ENCODE measurements at regions not wholly inside any gene's neighbourhood (a gene's known extent, or its start where the extent isn't known, plus 50 kb on each side); places are given as distances from the start of the nearest gene placed in this dataset.
"Not testable (repeated sequence)": the region's sequence is repeated elsewhere in the genome, so short reads cannot be mapped to it uniquely, and the experiment has no call there.

DNA sequence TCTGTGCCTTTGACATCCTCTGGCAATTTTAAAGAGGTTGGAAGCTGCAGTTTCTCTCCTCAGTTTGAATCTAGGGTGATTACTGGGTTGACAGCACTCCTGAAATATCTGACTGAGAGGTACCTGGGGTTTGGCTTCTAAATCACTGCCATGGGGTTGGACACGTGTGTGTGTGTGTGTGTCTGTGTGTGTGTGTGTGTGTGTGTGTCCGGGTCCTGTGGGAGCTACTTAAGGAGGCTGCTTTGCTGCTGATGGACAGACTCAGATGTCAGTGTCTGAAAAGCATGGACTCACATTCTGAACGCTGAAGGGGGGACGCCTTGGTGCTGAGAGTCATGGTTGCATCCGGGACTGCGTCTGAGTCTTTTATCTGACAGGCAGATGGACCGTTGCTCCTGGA is 299.1 kb upstream of the SFSWAP start:
- H3K27ac Mint-ChIP-seq; H3K4me3 Mint-ChIP-seq; H3K36me3 Mint-ChIP-seq; H3K9me3 Mint-ChIP-seq (ENCODE audit: low read depth); H3K27me3 Mint-ChIP-seq; H3K4me1 Mint-ChIP-seq (ENCODE audit: low read depth): not testable (repeated sequence)

- Mint-ChIP-seq H3K27me3 (peaks cover 3% of the 10 kb centered on the region), H3K4me3 (no peak overlapping the region), H3K27ac (no peak overlapping the region), H3K4me1 (ENCODE audit: low read depth) (no peaks in the 10 kb centered on the region), H3K9me3 (ENCODE audit: low read depth) (no peaks in the 10 kb centered on the region), H3K36me3 (no peaks in the 10 kb centered on the region)
Measured at GRCh38 chr12:131413006-131413405, 297.9 kb upstream of the SFSWAP start.

GRCh38 chr12:131413471-131413870 is 297.4 kb upstream of the SFSWAP start:
- no peaks in the 10 kb centered on the region for H3K4me1 Mint-ChIP-seq (ENCODE audit: low read depth)
- no peak overlapping the region for H3K27ac Mint-ChIP-seq
- H3K4me3 Mint-ChIP-seq, result no peak overlapping the region
- no peaks in the 10 kb centered on the region for H3K36me3 Mint-ChIP-seq
- H3K27me3 Mint-ChIP-seq, result peaks cover 3% of the 10 kb centered on the region
- no peaks in the 10 kb centered on the region for H3K9me3 Mint-ChIP-seq (ENCODE audit: low read depth)

- H3K4me3 Mint-ChIP-seq; H3K4me1 Mint-ChIP-seq (ENCODE audit: low read depth); H3K27ac Mint-ChIP-seq; H3K9me3 Mint-ChIP-seq (ENCODE audit: low read depth); H3K27me3 Mint-ChIP-seq; H3K36me3 Mint-ChIP-seq: not testable (repeated sequence)
Measured at GRCh38 chr12:131414155-131414922, 296.6 kb upstream of the SFSWAP start.

DNA sequence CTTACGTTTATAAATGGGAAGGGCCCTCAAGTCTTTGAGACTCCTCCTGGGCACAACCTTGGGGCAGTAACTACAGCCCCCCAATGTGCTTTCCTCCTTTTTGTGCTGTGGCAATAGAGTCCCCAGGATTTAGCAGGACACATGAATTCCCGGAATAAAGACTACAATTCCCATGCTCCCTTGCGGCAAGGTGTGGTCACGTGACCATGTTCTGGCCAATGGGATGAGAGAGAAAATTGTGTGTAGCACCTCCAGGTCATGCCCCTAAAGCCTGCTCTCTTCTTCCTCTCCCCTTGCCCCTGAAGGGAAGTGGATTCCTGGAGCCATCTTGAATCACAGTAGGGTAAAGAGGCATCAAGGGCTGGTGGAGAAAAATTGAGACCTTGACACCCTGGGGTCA is 295.1 kb upstream of the SFSWAP start:
- H3K36me3 Mint-ChIP-seq, result no peaks in the 10 kb centered on the region
- peaks cover 3% of the 10 kb centered on the region for H3K27me3 Mint-ChIP-seq
- no peaks in the 10 kb centered on the region for H3K4me1 Mint-ChIP-seq (ENCODE audit: low read depth)
- H3K9me3 Mint-ChIP-seq (ENCODE audit: low read depth), result no peaks in the 10 kb centered on the region
- H3K27ac Mint-ChIP-seq, result no peak overlapping the region
- H3K4me3 Mint-ChIP-seq, result no peak overlapping the region

DNA sequence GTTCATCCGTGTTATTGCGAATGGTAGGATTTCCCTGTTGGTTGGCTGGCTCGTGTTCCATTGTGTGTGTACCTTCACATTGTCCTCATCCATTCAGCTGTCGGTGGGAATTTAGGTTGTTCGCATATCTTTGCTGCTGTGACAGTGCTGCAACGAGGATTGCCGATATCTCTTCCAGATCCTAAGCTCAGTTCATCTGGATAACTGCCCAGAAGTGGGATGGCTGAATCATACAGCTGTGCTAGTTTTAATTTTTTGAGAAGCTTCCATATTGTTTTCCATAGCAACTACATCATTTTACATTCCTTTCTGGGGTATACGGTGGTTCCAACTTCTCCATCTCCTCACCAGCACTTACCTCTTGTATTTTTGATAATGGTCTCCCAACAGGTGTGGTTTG is 292.8 kb upstream of the SFSWAP start:
- no peak overlapping the region for H3K4me3 Mint-ChIP-seq
- H3K36me3 Mint-ChIP-seq, result no peaks in the 10 kb centered on the region
- H3K9me3 Mint-ChIP-seq (ENCODE audit: low read depth), result no peaks in the 10 kb centered on the region
- no peaks in the 10 kb centered on the region for H3K4me1 Mint-ChIP-seq (ENCODE audit: low read depth)
- H3K27me3 Mint-ChIP-seq, result peaks cover 1% of the 10 kb centered on the region
- H3K27ac Mint-ChIP-seq, result no peak overlapping the region

DNA sequence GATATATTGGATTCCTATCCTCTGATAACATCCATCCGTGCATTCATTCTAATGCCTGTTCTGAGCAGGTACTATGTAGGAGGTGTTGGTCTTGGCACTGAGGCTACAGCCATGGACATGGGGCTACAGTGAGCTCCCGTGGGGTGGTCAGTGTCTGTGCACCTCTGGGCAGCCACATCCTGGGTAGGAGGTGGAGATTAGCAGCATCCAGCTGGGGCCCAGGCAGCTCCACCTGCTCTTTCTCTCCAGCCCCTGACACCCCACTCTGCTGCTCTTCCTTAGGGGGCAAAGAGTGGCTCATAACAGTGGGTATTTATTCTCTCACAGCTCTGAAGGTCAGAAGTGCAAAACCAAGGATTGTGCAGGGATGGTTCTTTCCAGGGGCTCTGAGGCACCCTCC is 292.0 kb upstream of the SFSWAP start:
- Mint-ChIP-seq H3K36me3 (no peaks in the 10 kb centered on the region), H3K27ac (no peak overlapping the region), H3K27me3 (peaks cover 1% of the 10 kb centered on the region), H3K4me3 (no peak overlapping the region), H3K9me3 (ENCODE audit: low read depth) (peaks cover under 1% of the 10 kb centered on the region), H3K4me1 (ENCODE audit: low read depth) (no peaks in the 10 kb centered on the region)

DNA sequence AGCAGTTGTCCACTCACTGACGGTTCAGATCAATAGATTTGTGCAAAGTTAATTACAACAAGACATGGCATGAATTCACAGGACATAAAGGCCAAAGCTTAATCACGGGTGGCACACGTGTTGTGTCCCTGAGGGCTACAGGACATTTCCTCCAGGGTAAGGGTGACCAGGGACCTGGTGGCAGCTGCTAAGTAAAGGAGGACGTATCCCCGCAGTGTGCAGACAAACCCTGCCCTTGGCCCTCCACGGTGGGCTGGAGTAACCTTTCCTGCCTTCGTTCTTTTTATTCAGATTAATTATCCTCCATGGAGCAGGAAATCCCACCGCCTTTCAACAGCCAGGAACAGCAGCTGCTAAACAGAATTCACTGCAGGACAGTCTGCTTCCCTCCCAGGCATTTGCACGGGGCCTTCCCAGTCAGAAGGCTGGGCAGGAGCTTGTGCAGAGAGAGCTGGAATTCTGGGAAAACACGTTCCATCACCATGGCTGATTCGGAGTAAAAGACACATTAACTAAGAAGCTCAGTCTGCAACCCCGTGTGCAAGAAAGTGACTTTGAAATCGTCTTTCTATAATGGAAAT is 289.9 kb upstream of the SFSWAP start:
- Mint-ChIP-seq H3K27me3 (peaks cover 1% of the 10 kb centered on the region), H3K27ac (no peak overlapping the region), H3K4me3 (no peak overlapping the region), H3K9me3 (ENCODE audit: low read depth) (peaks cover 11% of the 10 kb centered on the region), H3K4me1 (ENCODE audit: low read depth) (no peaks in the 10 kb centered on the region), H3K36me3 (no peaks in the 10 kb centered on the region)

DNA sequence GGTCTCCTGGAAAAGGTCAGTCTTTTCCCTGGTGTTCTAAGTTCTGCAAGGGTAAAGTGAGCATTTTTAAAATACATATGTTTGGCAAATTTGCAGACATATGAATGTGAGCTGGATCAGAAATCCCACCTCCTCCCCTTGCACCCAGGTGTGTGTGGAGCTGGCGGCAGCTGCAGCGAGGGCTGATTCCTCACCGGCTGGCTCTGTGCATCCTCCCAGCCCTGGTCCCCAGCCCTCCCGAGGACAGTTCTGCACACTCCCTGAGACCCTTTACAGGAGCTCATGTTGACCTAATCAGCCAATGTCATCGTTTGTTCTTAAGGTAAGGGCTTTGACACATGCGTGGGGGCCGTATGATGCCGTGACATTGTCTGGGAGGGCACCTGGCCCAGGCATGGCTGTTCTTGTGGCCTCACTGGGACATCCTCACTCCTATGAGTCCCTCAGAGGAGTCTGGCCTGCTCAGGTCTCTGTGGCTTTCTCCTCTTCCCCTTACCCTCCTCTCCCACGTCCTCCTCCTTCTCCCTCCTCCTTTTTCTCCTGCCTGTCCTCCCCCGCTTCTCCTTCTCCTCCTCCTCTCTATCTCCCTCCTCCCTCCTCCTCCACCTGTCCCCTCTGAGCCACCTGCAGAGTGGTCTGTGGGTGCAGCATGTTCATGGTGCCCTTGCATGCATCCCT is 289.2 kb upstream of the SFSWAP start:
- no peak overlapping the region for H3K4me3 Mint-ChIP-seq
- peaks cover 1% of the 10 kb centered on the region for H3K27me3 Mint-ChIP-seq
- no peak overlapping the region for H3K27ac Mint-ChIP-seq
- no peaks in the 10 kb centered on the region for H3K4me1 Mint-ChIP-seq (ENCODE audit: low read depth)
- peaks cover 11% of the 10 kb centered on the region for H3K9me3 Mint-ChIP-seq (ENCODE audit: low read depth)
- no peaks in the 10 kb centered on the region for H3K36me3 Mint-ChIP-seq

- H3K4me3 Mint-ChIP-seq, result no peak overlapping the region
- no peaks in the 10 kb centered on the region for H3K4me1 Mint-ChIP-seq (ENCODE audit: low read depth)
- H3K9me3 Mint-ChIP-seq (ENCODE audit: low read depth), result peaks cover 11% of the 10 kb centered on the region
- no peaks in the 10 kb centered on the region for H3K36me3 Mint-ChIP-seq
- H3K27me3 Mint-ChIP-seq, result peaks cover 1% of the 10 kb centered on the region
- no peak overlapping the region for H3K27ac Mint-ChIP-seq
Measured at GRCh38 chr12:131422187-131422520, 288.7 kb upstream of the SFSWAP start.

GRCh38 chr12:131422744-131423143 is 288.1 kb upstream of the SFSWAP start:
- no peak overlapping the region for H3K27ac Mint-ChIP-seq
- no peaks in the 10 kb centered on the region for H3K36me3 Mint-ChIP-seq
- H3K27me3 Mint-ChIP-seq, result peaks cover 1% of the 10 kb centered on the region
- no peaks in the 10 kb centered on the region for H3K4me1 Mint-ChIP-seq (ENCODE audit: low read depth)
- H3K4me3 Mint-ChIP-seq, result no peak overlapping the region
- peaks cover 11% of the 10 kb centered on the region for H3K9me3 Mint-ChIP-seq (ENCODE audit: low read depth)

GRCh38 chr12:131424270-131424669 is 286.6 kb upstream of the SFSWAP start:
- Mint-ChIP-seq H3K27ac (no peak overlapping the region), H3K27me3 (peaks cover 1% of the 10 kb centered on the region), H3K4me1 (ENCODE audit: low read depth) (no peaks in the 10 kb centered on the region), H3K36me3 (no peaks in the 10 kb centered on the region), H3K9me3 (ENCODE audit: low read depth) (peaks cover 11% of the 10 kb centered on the region), H3K4me3 (no peak overlapping the region)

GRCh38 chr12:131425112-131426075 is 285.5 kb upstream of the SFSWAP start:
- no peaks in the 10 kb centered on the region for H3K36me3 Mint-ChIP-seq
- H3K9me3 Mint-ChIP-seq (ENCODE audit: low read depth), result peaks cover 11% of the 10 kb centered on the region
- H3K4me1 Mint-ChIP-seq (ENCODE audit: low read depth), result no peaks in the 10 kb centered on the region
- no peak overlapping the region for H3K27ac Mint-ChIP-seq
- H3K4me3 Mint-ChIP-seq, result no peak overlapping the region
- H3K27me3 Mint-ChIP-seq, result peaks cover 3% of the 10 kb centered on the region

GRCh38 chr12:131428091-131428685 is 282.7 kb upstream of the SFSWAP start:
- no peaks in the 10 kb centered on the region for H3K36me3 Mint-ChIP-seq
- peaks cover 8% of the 10 kb centered on the region for H3K27me3 Mint-ChIP-seq
- H3K4me3 Mint-ChIP-seq, result no peak overlapping the region
- H3K4me1 Mint-ChIP-seq (ENCODE audit: low read depth), result no peaks in the 10 kb centered on the region
- H3K27ac Mint-ChIP-seq, result no peak overlapping the region
- H3K9me3 Mint-ChIP-seq (ENCODE audit: low read depth), result peaks cover 11% of the 10 kb centered on the region

All from activated naive CD8-positive, alpha-beta T cell (primary cell).